H1 (cell line): ENCODE measurements at regions not wholly inside any gene's neighbourhood (a gene's known extent, or its start where the extent isn't known, plus 50 kb on each side); places are given as distances from the start of the nearest gene placed in this dataset.

Source experiments
- CTCF ChIA-PET: fragments of 300-600 bp; sonication (Branson Sonifier 250); formaldehyde crosslinking; loops from one replicate; lab custom pipeline; 2021; ENCODE audit not compliant: partially characterized antibody; lab: Charles Lee
- POLR2A ChIA-PET: fragments of 300-600 bp; sonication (Branson Sonifier 250); formaldehyde crosslinking; loops from one replicate; lab custom pipeline; 2021; ENCODE audit warnings: inconsistent platforms; ENCODE audit not compliant: partially characterized antibody; lab: Charles Lee
- DNase-seq, 2 experiments: peaks; one replicate each; pipeline versions ENCODE4 v3.0.0 to v3.0.0-alpha.2; 2010 to 2022; ENCODE audit warnings: low spot score in 2 of 2, low read depth in 1 of 2, mixed read lengths in 1 of 2
- FAIRE-seq: peaks from 2 replicates; lab custom pipeline; 2011; peaks lifted over from hg19 to GRCh38; lab: Jason Lieb, UNC
- H2AFZ ChIP-seq: 2 replicates; pipeline ENCODE4 v1.8.1; 2012; ENCODE audit warnings: low read length, inconsistent platforms
- H2AK5ac ChIP-seq: 2 replicates; pipeline ENCODE4 v1.6.1; 2013; ENCODE audit warnings: low read depth, low read length
- H2BK120ac ChIP-seq: replicated peaks from 2 replicates; pipeline ENCODE3; 2013; ENCODE audit warnings: low read depth, low read length, inconsistent platforms
- H2BK12ac ChIP-seq: 2 replicates; pipeline ENCODE4 v1.6.1; 2013; ENCODE audit warnings: low read depth, low read length
- H2BK15ac ChIP-seq: 2 replicates; pipeline ENCODE4 v1.6.1; 2013; ENCODE audit warnings: low read length
- H2BK20ac ChIP-seq: 2 replicates; pipeline ENCODE4 v1.6.1; 2013; ENCODE audit warnings: low read length
- H2BK5ac ChIP-seq: 2 replicates; pipeline ENCODE4 v1.6.1; 2013; ENCODE audit warnings: low read depth, low read length
- H3K14ac ChIP-seq: 2 replicates; pipeline ENCODE4 v1.6.1; 2013; ENCODE audit warnings: inconsistent platforms; ENCODE audit not compliant: insufficient read length
- H3K18ac ChIP-seq: 2 replicates; pipeline ENCODE4 v1.6.1; 2013; ENCODE audit warnings: low read length; ENCODE audit errors: extremely low read depth
- H3K23ac ChIP-seq: 2 replicates; pipeline ENCODE4 v1.6.1; 2013; ENCODE audit warnings: inconsistent platforms; ENCODE audit not compliant: insufficient read length
- H3K23me2 ChIP-seq: 2 replicates; pipeline ENCODE4 v1.6.1; 2013; ENCODE audit warnings: low read depth, low read length
- H3K27ac ChIP-seq: 2 replicates; pipeline ENCODE4 v1.6.1; 2011; ENCODE audit warnings: low read depth, low read length, inconsistent platforms
- H3K27me3 ChIP-seq, 4 experiments: replicated peaks in 1 of 4; 1 replicate in 1 of 4; 2 replicates in 3 of 4; pipeline versions ENCODE4 v1.6.1 to v1.8.1; 2011 to 2013; ENCODE audit warnings: low read length in 3 of 4, mild to moderate bottlenecking in 3 of 4, inconsistent platforms in 2 of 4, mixed read lengths in 2 of 4, moderate library complexity in 1 of 4; ENCODE audit not compliant: control insufficient read depth in 3 of 4, insufficient read depth in 3 of 4; ENCODE audit errors: extremely low read depth in 1 of 4
- H3K36me3 ChIP-seq, 4 experiments: 2 replicates each; pipeline versions ENCODE4 v1.6.1 to v1.8.1; 2011 to 2013; ENCODE audit warnings: mild to moderate bottlenecking in 4 of 4, low read length in 3 of 4, moderate library complexity in 2 of 4, control low read depth in 1 of 4, inconsistent platforms in 1 of 4; ENCODE audit not compliant: insufficient read depth in 4 of 4, control insufficient read depth in 2 of 4
- H3K4ac ChIP-seq: replicated peaks from 2 replicates; pipeline ENCODE3; 2013; ENCODE audit warnings: low read length, low read depth, mixed read lengths, inconsistent platforms; ENCODE audit not compliant: insufficient read length
- H3K4me1 ChIP-seq, 4 experiments: replicated peaks in 1 of 4; 1 replicate in 1 of 4; 2 replicates in 3 of 4; pipeline versions ENCODE4 v1.6.1 to v1.8.1; 2011 to 2013; ENCODE audit warnings: low read length in 3 of 4, inconsistent platforms in 2 of 4, mixed read lengths in 1 of 4; ENCODE audit not compliant: insufficient read depth in 4 of 4, control insufficient read depth in 3 of 4
- H3K4me2 ChIP-seq, 2 experiments: 2 replicates each; pipeline versions ENCODE4 v1.6.1 to v1.8.1; 2011 to 2013; ENCODE audit warnings: low read depth in 2 of 2, low read length in 2 of 2, control low read depth in 1 of 2, inconsistent platforms in 1 of 2, mild to moderate bottlenecking in 1 of 2; ENCODE audit not compliant: insufficient read depth in 1 of 2
- H3K4me3 ChIP-seq, 4 experiments: fragments of 200-600, 300-600 bp in 1 of 4; sonication (generic), shearing (Covaris generic), sonication (Bioruptor Twin) in 1 of 4; 2 replicates each; pipeline versions ENCODE4 v1.5.1 to v1.8.1; 2011 to 2016; ENCODE audit warnings: low read length in 4 of 4, low read depth in 3 of 4, control low read depth in 2 of 4, inconsistent platforms in 2 of 4, mild to moderate bottlenecking in 2 of 4, mixed read lengths in 1 of 4, moderate library complexity in 1 of 4; ENCODE audit not compliant: insufficient read depth in 2 of 4; ENCODE audit errors: extremely low read depth in 1 of 4
- H3K56ac ChIP-seq: replicated peaks from 2 replicates; pipeline ENCODE3; 2013; ENCODE audit warnings: low read depth, mild to moderate bottlenecking, mixed read lengths, low read length, inconsistent platforms; ENCODE audit not compliant: insufficient read length
- H3K79me1 ChIP-seq: 2 replicates; pipeline ENCODE4 v1.6.1; 2013; ENCODE audit warnings: low read depth, low read length, control low read depth
- H3K79me2 ChIP-seq, 2 experiments: 2 replicates each; pipeline versions ENCODE4 v1.6.1 to v1.8.1; 2012 to 2013; ENCODE audit warnings: low read length in 2 of 2, mild to moderate bottlenecking in 2 of 2, inconsistent platforms in 1 of 2; ENCODE audit not compliant: insufficient read depth in 2 of 2, control insufficient read depth in 1 of 2
- H3K9ac ChIP-seq, 4 experiments: replicated peaks in 1 of 4; 1 replicate in 1 of 4; 2 replicates in 3 of 4; pipeline versions ENCODE4 v1.6.1 to v1.8.1; 2011 to 2013; ENCODE audit warnings: low read depth in 3 of 4, low read length in 3 of 4, control low read depth in 2 of 4, mild to moderate bottlenecking in 2 of 4, moderate library complexity in 2 of 4, inconsistent platforms in 1 of 4; ENCODE audit errors: extremely low read depth in 1 of 4
- H3K9me3 ChIP-seq, 2 experiments: 2 replicates each; pipeline versions ENCODE4 v1.6.1 to v1.8.1; 2012 to 2013; ENCODE audit warnings: mild to moderate bottlenecking in 2 of 2, moderate library complexity in 2 of 2, control low read depth in 1 of 2, inconsistent platforms in 1 of 2, low read depth in 1 of 2, low read length in 1 of 2, mixed read lengths in 1 of 2; ENCODE audit not compliant: insufficient read depth in 2 of 2
- H4K20me1 ChIP-seq, 2 experiments: replicated peaks in 1 of 2; 2 replicates each; pipeline versions ENCODE3 to v1.8.1; 2011 to 2013; ENCODE audit warnings: inconsistent platforms in 2 of 2, low read length in 2 of 2, mild to moderate bottlenecking in 1 of 2; ENCODE audit not compliant: insufficient read depth in 2 of 2, control insufficient read depth in 1 of 2
- H4K5ac ChIP-seq: 2 replicates; pipeline ENCODE4 v1.6.1; 2013; ENCODE audit warnings: low read length, low read depth, mixed read lengths, inconsistent platforms; ENCODE audit not compliant: insufficient read length
- H4K8ac ChIP-seq: 2 replicates; pipeline ENCODE4 v1.8.0; 2013; ENCODE audit warnings: mild to moderate bottlenecking, moderate library complexity, low read length, inconsistent platforms; ENCODE audit not compliant: insufficient read depth; ENCODE audit errors: extremely low read depth
- H4K91ac ChIP-seq: replicated peaks from 2 replicates; pipeline ENCODE3; 2013; ENCODE audit warnings: low read length, mixed read lengths, inconsistent platforms; ENCODE audit not compliant: insufficient read length
- ATF2 ChIP-seq: IDR thresholded peaks from 2 replicates; pipeline ENCODE4 v1.6.1; 2012; ENCODE audit warnings: low read length, inconsistent platforms
- CHD1 ChIP-seq: IDR thresholded peaks from 2 replicates; pipeline ENCODE4 v1.6.1; 2012; ENCODE audit warnings: low read depth, low read length, improper control_type of control experiment
- CREB1 ChIP-seq: IDR thresholded peaks from 2 replicates; pipeline ENCODE4 v1.6.1; 2012; ENCODE audit warnings: inconsistent platforms
- HDAC6 ChIP-seq: IDR thresholded peaks from one replicate; pipeline ENCODE4 v1.7.1; 2012; ENCODE audit warnings: low read depth, mild to moderate bottlenecking, inconsistent platforms, low read length, moderate library complexity
- MAFK ChIP-seq: IDR thresholded peaks from 2 replicates; pipeline ENCODE4 v1.6.1; 2012; ENCODE audit warnings: low read depth, mild to moderate bottlenecking, improper control_type of control experiment, low read length
- MAX ChIP-seq: IDR thresholded peaks from 2 replicates; pipeline ENCODE4 v1.6.1; 2012; ENCODE audit warnings: inconsistent platforms
- POU5F1 ChIP-seq: IDR thresholded peaks from 2 replicates; pipeline ENCODE4 v1.6.1; 2011; ENCODE audit warnings: low read depth, mild to moderate bottlenecking, low read length, moderate library complexity
- RNF2 ChIP-seq: fragments of 200-900, 300-1000 bp; sonication (generic); IDR thresholded peaks from 2 replicates; pipeline ENCODE4 v1.7.1; 2016; ENCODE audit warnings: borderline replicate concordance, low read depth, mild to moderate bottlenecking, antibody characterized with exemption, low read length; ENCODE audit not compliant: poor library complexity, severe bottlenecking; ENCODE audit errors: missing control alignments
- SIRT6 ChIP-seq: IDR thresholded peaks from one replicate; pipeline ENCODE4 v1.7.1; 2012; ENCODE audit warnings: low read length, inconsistent platforms
- SIX5 ChIP-seq: IDR thresholded peaks from 2 replicates; pipeline ENCODE4 v1.6.1; 2011; ENCODE audit warnings: mild to moderate bottlenecking, low read depth, low read length
- SP4 ChIP-seq: IDR thresholded peaks from 2 replicates; pipeline ENCODE4 v1.6.1; 2012; ENCODE audit warnings: low read length, inconsistent platforms
- SRF ChIP-seq: IDR thresholded peaks from 2 replicates; pipeline ENCODE4 v1.6.1; 2011; ENCODE audit warnings: mild to moderate bottlenecking, low read depth, low read length, moderate library complexity
- TAF1 ChIP-seq: IDR thresholded peaks from 2 replicates; pipeline ENCODE4 v1.6.1; 2011; ENCODE audit warnings: mild to moderate bottlenecking, low read depth, low read length
- TCF12 ChIP-seq: IDR thresholded peaks from 2 replicates; pipeline ENCODE4 v1.6.1; 2011; ENCODE audit warnings: low read depth, mild to moderate bottlenecking, low read length

GRCh38 chr10:28733245-28733644 lies 55.9 kb downstream of the BAMBI start:
- FAIRE-seq: no peak
- Histone ChIP-seq H4K91ac (no peak overlapping the region), H3K4me3 (no peak overlapping the region), H2BK5ac (no peak overlapping the region), H2BK120ac (no peak overlapping the region), H2AK5ac (no peak overlapping the region), H3K79me1 (no peaks in the 10 kb centered on the region), H4K8ac (no peak overlapping the region), H3K23me2 (no peaks in the 10 kb centered on the region), H3K79me2 (no peaks in the 10 kb centered on the region), H3K56ac (no peak overlapping the region), H3K36me3 (no peaks in the 10 kb centered on the region), H2BK15ac (no peak overlapping the region), H3K9me3 (0 out of 4 replicates have a peak, but pooled peaks cover 3 to 4% of the 10 kb centered on the region in 2 experiments), H3K14ac (no peak overlapping the region), H2BK12ac (no peak overlapping the region), H4K5ac (no peak overlapping the region), H4K20me1 (no peaks in the 10 kb centered on the region), H3K27me3 (no peaks in the 10 kb centered on the region), H3K4me2 (no peak overlapping the region), H3K9ac (no peak overlapping the region), H2AFZ (no peak overlapping the region), H3K4me1 (no peaks in the 10 kb centered on the region), H2BK20ac (no peak overlapping the region), H3K18ac (no peak overlapping the region), H3K23ac (no peak overlapping the region), H3K4ac (no peak overlapping the region), H3K27ac (no peak overlapping the region)
- TF ChIP-seq TAF1 (no peak), MAFK (no peak), SP4 (no peak), CHD1 (no peak), RNF2 (no peak), SRF (no peak), MAX (no peak), SIX5 (no peak), ATF2 (no peak), HDAC6 (no peak), TCF12 (no peak), CREB1 (no peak), SIRT6 (no peak), POU5F1 (no peak)
- no peak for DNase-seq
- POLR2A ChIA-PET: interaction anchor here (2.1 kb wide), 1 partner anchor 11 kb away, joined by 4 read pairs; no protein-coding TSS in a partner anchor
- CTCF ChIA-PET: interaction anchor here (1.0 kb wide), 1 partner anchor 656 kb away, joined by 3 read pairs; no protein-coding TSS in a partner anchor
